ENCODE measurements at regions not wholly inside any gene's neighbourhood (a gene's known extent, or its start where the extent isn't known, plus 50 kb on each side); places are given as distances from the start of the nearest gene placed in this dataset.

DNA sequence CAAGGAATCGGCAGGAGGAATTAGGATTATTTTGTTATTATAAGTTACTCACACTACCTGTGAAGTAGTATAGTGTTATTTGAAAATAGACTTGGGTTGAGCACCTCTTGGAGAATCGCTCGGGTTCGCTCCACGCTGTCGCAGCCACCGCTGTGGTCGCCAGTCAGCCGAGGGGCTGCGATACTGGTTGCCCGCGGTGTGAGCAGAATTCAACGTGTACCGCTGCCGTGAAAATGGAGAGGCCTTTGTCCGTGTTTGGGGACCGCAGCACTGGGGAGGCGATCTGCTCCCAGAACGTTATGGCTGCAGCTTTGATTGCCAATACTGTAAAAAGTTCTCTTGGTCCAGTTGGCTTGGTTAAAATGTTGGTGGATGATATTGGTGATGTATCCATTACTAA lies 117.2 kb downstream of the C7orf25 start:
- DNase-seq (ENCODE audit: low read depth, low spot score), result no peak
- TF ChIP-seq, protein P1, sequence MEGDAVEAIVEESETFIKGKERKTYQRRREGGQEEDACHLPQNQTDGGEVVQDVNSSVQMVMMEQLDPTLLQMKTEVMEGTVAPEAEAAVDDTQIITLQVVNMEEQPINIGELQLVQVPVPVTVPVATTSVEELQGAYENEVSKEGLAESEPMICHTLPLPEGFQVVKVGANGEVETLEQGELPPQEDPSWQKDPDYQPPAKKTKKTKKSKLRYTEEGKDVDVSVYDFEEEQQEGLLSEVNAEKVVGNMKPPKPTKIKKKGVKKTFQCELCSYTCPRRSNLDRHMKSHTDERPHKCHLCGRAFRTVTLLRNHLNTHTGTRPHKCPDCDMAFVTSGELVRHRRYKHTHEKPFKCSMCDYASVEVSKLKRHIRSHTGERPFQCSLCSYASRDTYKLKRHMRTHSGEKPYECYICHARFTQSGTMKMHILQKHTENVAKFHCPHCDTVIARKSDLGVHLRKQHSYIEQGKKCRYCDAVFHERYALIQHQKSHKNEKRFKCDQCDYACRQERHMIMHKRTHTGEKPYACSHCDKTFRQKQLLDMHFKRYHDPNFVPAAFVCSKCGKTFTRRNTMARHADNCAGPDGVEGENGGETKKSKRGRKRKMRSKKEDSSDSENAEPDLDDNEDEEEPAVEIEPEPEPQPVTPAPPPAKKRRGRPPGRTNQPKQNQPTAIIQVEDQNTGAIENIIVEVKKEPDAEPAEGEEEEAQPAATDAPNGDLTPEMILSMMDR (IDR thresholded peaks at IDR 0.05; ENCODE audit: insufficient read depth, low read length, missing control alignments), result no peak
- H3K4me3 ChIP-seq (ENCODE audit: low read depth, low read length), result no peak overlapping the region
- CTCF ChIA-PET, result no interaction called here
- POLR2A ChIA-PET, result no interaction called here

DNA sequence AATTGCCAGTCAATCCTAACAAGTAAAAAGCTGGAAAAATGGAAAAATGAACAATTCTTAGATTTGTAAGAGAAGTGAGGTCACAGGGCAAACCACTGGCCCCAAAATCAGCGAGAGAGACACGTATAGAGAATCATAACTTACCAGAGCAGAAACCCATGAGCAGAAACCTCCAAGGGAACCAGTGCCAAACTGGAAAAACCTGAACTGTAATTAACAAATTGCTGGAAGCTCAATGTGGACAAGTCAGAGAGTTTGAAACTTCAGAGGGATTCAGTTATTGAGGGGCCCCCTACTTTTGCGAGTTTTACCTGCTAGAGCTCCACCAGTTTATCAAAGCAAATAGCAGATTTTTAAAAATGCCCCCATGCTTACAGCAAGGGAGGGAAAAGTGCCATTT lies 119.0 kb downstream of the C7orf25 start:
- DNase-seq (ENCODE audit: low read depth, low spot score), result no peak
- H3K4me3 ChIP-seq (ENCODE audit: low read depth, low read length), result no peak overlapping the region
- ChIA-PET POLR2A (no interaction called here), CTCF (no interaction called here)
- TF ChIP-seq, protein P1 (IDR thresholded peaks at IDR 0.05; ENCODE audit: insufficient read depth, low read length, missing control alignments), result no peak

DNA sequence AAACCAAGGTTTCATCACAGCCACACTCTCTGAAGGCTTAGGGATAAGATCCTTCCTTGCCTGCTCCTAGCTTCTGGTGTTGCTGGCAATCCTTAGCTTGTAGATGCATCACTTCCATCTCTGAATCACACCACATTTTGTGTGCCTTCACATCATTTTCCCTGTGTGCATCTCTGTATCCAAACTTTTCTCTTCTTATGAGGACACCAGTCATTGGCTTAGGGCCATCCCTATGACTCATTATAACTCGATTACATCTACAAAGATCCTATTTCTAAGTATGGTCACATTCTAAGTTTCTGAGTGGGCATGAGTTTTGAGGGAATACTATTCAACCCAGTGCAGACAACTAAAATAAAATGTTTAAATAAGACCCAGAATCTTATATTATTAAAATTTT lies 121.7 kb downstream of the C7orf25 start:
- TF ChIP-seq, protein P1 (IDR thresholded peaks at IDR 0.05; ENCODE audit: insufficient read depth, low read length, missing control alignments), result no peak
- DNase-seq (ENCODE audit: low read depth, low spot score), result no peak
- ChIA-PET CTCF (no interaction called here), POLR2A (no interaction called here)
- H3K4me3 ChIP-seq (ENCODE audit: low read depth, low read length), result no peak overlapping the region

DNA sequence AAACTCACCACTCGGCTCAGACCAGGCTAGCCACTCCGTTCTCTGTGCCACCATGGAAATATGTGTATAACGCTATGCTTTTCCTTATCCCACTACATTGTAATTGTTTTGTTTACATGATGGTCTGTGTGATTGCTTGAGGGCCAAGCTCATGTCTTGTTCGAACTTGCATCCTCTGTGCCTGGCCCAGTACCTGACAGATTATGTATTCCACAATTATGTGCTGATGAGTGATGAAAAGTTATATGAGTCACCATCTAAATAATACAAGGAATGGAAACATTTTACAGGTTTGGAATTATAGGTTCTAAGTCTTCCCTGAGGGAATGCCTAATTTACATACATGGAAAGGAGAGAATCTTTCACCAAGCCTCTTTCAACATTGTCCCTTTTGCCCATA lies 137.4 kb downstream of the C7orf25 start:
- DNase-seq (ENCODE audit: low read depth, low spot score), result no peak
- POLR2A ChIA-PET, result no interaction called here
- no peak overlapping the region for H3K4me3 ChIP-seq (ENCODE audit: low read depth, low read length)
- TF ChIP-seq, protein P1 (IDR thresholded peaks at IDR 0.05; ENCODE audit: insufficient read depth, low read length, missing control alignments), result no peak
- CTCF ChIA-PET, result no interaction called here

GRCh38 chr7:42770114-42770513 lies 141.8 kb downstream of the C7orf25 start:
- ChIA-PET CTCF (no interaction called here), POLR2A (no interaction called here)
- no peak for DNase-seq (ENCODE audit: low read depth, low spot score)
- TF ChIP-seq, protein P1 (IDR thresholded peaks at IDR 0.05; ENCODE audit: insufficient read depth, low read length, missing control alignments), result no peak
- H3K4me3 ChIP-seq (ENCODE audit: low read depth, low read length), result no peak overlapping the region

DNA sequence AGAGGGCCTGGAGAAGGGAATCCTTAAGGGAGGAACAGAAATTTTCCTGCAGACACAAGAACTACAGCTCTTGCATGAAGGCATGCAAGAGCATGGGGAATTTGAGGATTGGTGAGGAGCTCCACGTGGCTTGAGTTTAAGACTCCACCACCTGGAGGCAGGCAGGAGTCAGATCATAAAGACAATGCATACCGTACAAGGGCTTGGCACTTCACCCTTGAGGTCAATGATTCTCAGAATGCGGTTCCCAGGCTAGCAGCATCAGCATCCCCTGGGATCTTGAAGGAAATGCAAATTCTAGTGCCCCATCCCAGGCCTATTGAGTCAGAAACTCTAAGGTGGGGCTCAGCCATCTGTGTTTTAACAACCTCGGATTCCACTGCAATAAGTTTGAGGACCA lies 143.8 kb downstream of the C7orf25 start:
- H3K4me3 ChIP-seq (ENCODE audit: low read depth, low read length), result no peak overlapping the region
- CTCF ChIA-PET, result no interaction called here
- no peak for DNase-seq (ENCODE audit: low read depth, low spot score)
- POLR2A ChIA-PET, result no interaction called here
- TF ChIP-seq, protein P1 (IDR thresholded peaks at IDR 0.05; ENCODE audit: insufficient read depth, low read length, missing control alignments), result no peak
